Skeletal muscle cell (primary cell): ENCODE measurements at regions not wholly inside any gene's neighbourhood (a gene's known extent, or its start where the extent isn't known, plus 50 kb on each side); places are given as distances from the start of the nearest gene placed in this dataset.
"Not testable (repeated sequence)": the region's sequence is repeated elsewhere in the genome, so short reads cannot be mapped to it uniquely, and the experiment has no call there.

Experiments used
- DNase-seq: peaks from one replicate; pipeline ENCODE4 v3.0.0-alpha.2; 2010; ENCODE audit warnings: low read depth
- H3K4me3 ChIP-seq: 2 replicates; pipeline ENCODE4 v1.5.1; 2011; ENCODE audit warnings: low read depth, mild to moderate bottlenecking, control low read depth, low read length, moderate library complexity

- no peak overlapping the region for H3K4me3 ChIP-seq
- no peak for DNase-seq
These were observed 148.5 kb upstream of the PITRM1 start for GRCh38 chr10:3321123-3321522.

- no peak overlapping the region for H3K4me3 ChIP-seq
- no peak for DNase-seq
These were observed 147.2 kb upstream of the PITRM1 start for GRCh38 chr10:3319811-3320226.

DNA sequence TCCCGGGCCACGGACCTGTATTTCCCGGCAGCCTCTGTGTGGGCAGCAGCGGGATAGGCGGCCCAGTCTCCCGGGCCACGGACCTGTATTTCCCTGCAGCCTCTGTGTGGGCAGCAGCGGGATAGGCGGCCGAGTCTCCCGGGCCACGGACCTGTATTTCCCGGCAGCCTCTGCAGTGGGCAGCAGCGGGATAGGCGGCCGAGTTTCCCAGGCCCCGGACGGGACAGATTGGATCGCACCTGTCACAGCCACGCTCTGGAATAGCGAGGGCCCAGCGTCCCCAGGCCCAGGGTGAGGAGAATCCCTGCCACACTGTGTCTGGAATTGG, 145.9 kb upstream of the PITRM1 start:
- not testable (repeated sequence) for H3K4me3 ChIP-seq, DNase-seq

DNA sequence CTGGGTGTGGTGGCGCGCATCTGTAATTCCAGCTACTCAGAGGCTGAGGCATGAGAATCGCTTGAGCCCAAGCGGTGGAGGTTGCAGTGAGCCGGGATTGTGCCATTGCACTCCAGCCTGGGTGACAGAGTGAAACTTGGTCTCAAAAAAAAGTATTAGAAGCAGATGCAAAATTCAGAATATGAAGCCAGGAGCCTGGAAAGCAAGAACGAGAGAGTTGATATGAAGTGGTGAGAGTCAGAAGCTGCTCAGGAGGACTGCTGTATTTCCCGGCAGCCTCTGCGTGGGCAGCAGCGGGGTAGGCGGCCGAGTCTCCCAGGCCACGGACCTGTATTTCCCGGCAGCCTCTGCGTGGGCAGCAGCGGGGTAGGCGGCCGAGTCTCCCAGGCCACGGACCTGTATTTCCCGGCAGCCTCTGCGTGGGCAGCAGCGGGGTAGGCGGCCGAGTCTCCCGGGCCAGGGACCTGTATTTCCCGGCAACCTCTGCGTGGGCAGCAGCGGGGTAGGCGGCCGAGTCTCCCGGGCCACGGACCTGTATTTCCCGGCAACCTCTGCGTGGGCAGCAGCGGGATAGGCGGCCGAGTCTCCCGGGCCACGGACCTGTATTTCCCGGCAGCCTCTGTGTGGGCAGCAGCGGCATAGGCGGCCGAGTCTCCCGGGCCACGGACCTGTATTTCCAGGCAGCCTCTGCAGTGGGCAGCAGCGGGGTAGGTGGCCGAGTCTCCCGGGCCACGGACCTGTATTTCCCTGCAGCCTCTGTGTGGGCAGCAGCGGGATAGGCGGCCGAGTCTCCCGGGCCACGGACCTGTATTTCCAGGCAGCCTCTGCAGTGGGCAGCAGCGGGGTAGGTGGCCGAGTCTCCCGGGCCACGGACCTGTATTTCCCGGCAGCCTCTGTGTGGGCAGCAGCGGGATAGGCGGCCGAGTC, 145.2 kb upstream of the PITRM1 start:
- DNase-seq, H3K4me3 ChIP-seq: not testable (repeated sequence)

DNA sequence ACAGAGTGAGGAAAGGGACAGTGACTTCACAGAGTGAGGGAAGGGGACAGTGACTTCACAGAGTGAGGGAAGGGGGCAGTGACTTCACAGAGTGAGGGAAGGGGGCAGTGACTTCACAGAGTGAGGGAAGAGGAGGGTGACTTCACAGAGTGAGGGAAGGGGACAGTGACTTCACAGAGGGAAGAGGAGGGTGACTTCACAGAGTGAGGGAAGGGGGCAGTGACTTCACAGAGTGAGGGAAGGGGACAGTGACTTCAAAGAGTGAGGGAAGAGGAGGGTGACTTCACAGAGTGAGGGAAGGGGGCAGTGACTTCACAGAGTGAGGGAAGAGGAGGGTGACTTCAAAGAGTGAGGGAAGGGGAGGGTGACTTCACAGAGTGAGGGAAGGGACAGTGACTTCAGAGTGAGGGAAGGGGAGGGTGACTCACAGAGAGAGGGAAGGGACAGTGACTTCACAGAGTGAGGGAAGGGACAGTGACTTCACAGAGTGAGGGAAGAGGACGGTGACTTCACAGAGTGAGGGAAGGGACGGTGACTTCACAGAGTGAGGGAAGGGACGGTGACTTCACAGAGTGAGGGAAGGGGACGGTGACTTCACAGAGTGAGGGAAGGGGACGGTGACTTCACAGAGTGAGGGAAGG, 142.0 kb upstream of the PITRM1 start:
- not testable (repeated sequence) for H3K4me3 ChIP-seq, DNase-seq

GRCh38 chr10:3313784-3314444, 141.3 kb upstream of the PITRM1 start:
- peak; percentile 25 for DNase-seq
- not testable (repeated sequence) for H3K4me3 ChIP-seq

- no peak overlapping the region for H3K4me3 ChIP-seq
- DNase-seq, result no peak
These were observed 139.9 kb upstream of the PITRM1 start for GRCh38 chr10:3312403-3312940.

- H3K4me3 ChIP-seq, result no peak overlapping the region
- no peak for DNase-seq
These were observed 137.6 kb upstream of the PITRM1 start for GRCh38 chr10:3310016-3310784.

GRCh38 chr10:3306050-3306449, 133.5 kb upstream of the PITRM1 start:
- DNase-seq, result no peak
- no peak overlapping the region for H3K4me3 ChIP-seq

GRCh38 chr10:3295582-3296151, 123.1 kb upstream of the PITRM1 start:
- no peak for DNase-seq
- no peak overlapping the region for H3K4me3 ChIP-seq

DNA sequence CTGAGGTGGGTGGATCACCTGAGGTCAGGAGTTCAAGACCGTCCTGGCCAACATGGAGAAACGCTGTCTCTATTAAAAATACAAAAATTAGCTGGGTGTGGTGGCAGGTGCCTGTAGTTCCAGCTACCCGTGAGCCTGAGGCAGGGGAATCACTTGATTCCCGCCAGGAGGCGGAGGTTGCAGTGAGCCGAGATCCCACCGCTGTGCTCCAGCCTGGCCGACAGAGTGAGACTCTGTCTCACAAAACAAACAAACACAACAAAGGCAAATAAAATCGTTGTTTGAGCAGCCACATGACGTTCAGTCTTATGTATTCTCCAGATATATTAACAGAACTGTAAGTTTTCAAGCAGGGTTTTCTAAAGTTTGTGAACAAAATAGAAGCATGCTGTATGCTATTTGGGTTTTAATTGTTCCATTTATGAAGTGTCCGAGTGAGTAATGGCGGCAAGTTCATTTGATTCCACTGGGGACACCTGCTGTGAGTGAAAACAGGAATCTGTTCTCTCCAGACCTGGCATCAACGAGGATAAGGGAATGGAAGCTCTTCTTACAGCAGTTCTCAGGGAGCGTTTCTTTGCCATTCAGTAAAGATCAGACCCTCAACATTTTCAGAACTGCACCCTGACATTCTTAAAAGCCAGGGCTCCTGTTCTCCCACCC, 122.5 kb upstream of the PITRM1 start:
- no peak overlapping the region for H3K4me3 ChIP-seq
- no peak for DNase-seq

- H3K4me3 ChIP-seq, result no peak overlapping the region
These were observed 121.2 kb upstream of the PITRM1 start for GRCh38 chr10:3293581-3294431.

DNA sequence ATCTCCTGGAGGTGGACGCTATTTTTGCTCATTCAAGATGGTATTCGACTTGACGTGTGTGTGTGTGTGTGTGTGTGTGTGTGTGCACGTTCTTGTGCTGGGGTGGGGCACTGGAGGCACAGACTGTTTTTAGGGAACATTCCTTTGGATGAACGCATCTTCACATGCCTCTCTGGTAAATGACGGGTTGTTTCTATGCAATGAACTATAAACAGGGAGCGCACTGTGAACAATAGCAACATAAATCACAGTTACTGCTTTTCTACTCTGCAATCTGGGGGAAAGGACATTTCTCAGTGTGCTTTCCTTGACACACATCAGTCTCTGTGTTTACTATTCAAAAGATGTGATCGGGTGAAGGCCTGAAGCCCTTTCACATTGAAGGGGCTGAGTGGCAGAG, 120.1 kb upstream of the PITRM1 start:
- peak; percentile 39 for DNase-seq
- H3K4me3 ChIP-seq, result no peak overlapping the region

More at GRCh38 chr10:3293581-3294431, 121.2 kb upstream of the PITRM1 start:
- peak; percentile 16 for DNase-seq

GRCh38 chr10:3290550-3290949, 118.0 kb upstream of the PITRM1 start:
- DNase-seq, result no peak
- H3K4me3 ChIP-seq, result no peak overlapping the region

DNA sequence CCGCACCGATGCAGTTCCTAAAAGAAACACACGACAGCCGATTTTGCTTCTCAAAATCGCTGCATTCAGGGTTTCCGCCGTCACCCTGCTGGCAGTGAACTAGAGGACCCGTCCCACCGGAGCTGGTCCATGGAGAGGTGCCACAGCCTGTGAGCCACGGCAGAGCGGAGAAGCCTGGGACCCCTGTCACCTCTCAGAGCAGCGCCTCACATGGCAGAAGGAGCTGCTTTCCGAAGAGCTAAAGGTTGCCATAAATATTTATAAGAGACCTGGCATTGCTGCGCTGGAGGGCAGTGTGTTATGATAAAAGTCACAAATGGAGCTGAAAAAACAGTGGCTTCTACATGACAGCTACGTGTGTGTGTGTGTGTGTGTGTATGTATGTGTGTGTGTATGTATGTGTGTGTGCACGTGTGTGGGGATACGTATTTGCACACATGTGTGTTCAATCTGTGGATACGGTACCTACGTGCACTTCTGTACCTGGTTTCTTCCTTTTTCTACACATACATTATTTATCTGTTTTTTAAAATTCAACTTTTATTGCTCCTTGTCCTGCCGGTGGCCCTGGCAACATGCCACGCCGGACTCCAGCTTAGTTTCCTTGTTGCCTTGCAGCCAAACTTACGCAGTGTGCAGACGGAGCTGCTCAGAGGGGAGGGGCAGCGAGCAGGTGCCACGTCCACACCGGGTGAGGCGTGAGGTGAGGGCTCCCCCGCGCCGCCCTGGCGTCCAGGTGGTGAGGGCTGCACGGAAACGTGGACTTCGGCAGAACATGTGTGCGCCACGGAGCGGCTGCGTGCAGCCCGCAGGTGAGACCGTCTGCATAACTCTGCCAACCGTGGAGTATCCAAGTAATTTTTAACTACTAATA, 115.2 kb upstream of the PITRM1 start:
- H3K4me3 ChIP-seq, result no peak overlapping the region
- no peak for DNase-seq

DNA sequence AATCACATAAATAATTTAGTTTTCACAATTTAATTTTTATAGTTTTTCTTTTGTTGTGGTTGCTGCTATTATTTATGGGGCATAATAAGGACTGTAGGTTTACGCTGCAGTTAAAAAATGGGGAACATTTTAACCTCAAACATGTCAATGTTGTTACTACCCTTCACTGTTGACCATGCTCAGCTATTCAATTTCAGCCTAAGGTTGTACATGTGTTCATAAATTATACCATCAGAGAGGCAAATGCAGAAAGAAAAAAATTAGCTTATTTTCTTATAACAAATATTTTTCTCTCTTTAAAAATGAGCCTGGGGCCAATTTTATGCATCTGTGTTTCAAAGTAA, 110.1 kb upstream of the PITRM1 start:
- DNase-seq, result no peak
- no peak overlapping the region for H3K4me3 ChIP-seq
